ENCODE measurements at regions not wholly inside any gene's neighbourhood (a gene's known extent, or its start where the extent isn't known, plus 50 kb on each side); places are given as distances from the start of the nearest gene placed in this dataset.

GRCh38 chr3:86624192-86624591, 366.8 kb downstream of the VGLL3 start:
- TF ChIP-seq CTCF (conservative IDR thresholded peaks at IDR 0.05; ENCODE audit: low read length) = no peak
- no peak for TF ChIP-seq EZH2phosphoT487 (IDR thresholded peaks at IDR 0.05; ENCODE audit: borderline replicate concordance, low read depth, low read length)

Data from OCI-LY7 (cell line).